GM12873 (cell line): ENCODE measurements at regions not wholly inside any gene's neighbourhood (a gene's known extent, or its start where the extent isn't known, plus 50 kb on each side); places are given as distances from the start of the nearest gene placed in this dataset.

Experiments used
- CTCF ChIP-seq: IDR thresholded peaks from 2 replicates; pipeline ENCODE4 v1.5.1; 2012; ENCODE audit warnings: low read depth, mild to moderate bottlenecking, moderate library complexity, low read length, control low read depth; ENCODE audit not compliant: insufficient read depth; ENCODE audit errors: missing control alignments

GRCh38 chr9:2338777-2339365 lies 282.7 kb upstream of the VLDLR start:
- TF ChIP-seq CTCF, result no peak

GRCh38 chr9:2339416-2339815 lies 282.2 kb upstream of the VLDLR start:
- no peak for TF ChIP-seq CTCF

GRCh38 chr9:2340046-2340760 lies 281.4 kb upstream of the VLDLR start:
- no peak for TF ChIP-seq CTCF

GRCh38 chr9:2341126-2341525 lies 280.5 kb upstream of the VLDLR start:
- no peak for TF ChIP-seq CTCF

GRCh38 chr9:2341956-2342355 lies 279.6 kb upstream of the VLDLR start:
- TF ChIP-seq CTCF, result no peak

- no peak for TF ChIP-seq CTCF
These were observed 277.8 kb upstream of the VLDLR start for GRCh38 chr9:2343756-2344155.

- no peak for TF ChIP-seq CTCF
These were observed 277.2 kb upstream of the VLDLR start for GRCh38 chr9:2344436-2344835.
